Esophagus muscularis mucosa (tissue), 4 donors: ENCODE measurements at regions not wholly inside any gene's neighbourhood (a gene's known extent, or its start where the extent isn't known, plus 50 kb on each side); places are given as distances from the start of the nearest gene placed in this dataset.

Source experiments
- DNase-seq: peaks from one replicate; pipeline ENCODE4 v3.0.0-alpha.2; 2017; ENCODE audit errors: extremely low spot score
- H3K27ac ChIP-seq, 4 donors: fragments of 200-600 bp; sonication (generic); replicated peaks in 1 of 4; 1 replicate in 3 of 4; 2 replicates in 1 of 4; pipeline ENCODE4 v1.5.1; 2016 to 2019; ENCODE audit warnings: mild to moderate bottlenecking in 1 of 4
- H3K27me3 ChIP-seq, 4 donors: fragments of 200-600 bp; sonication (generic); one replicate each; pipeline versions ENCODE4 v1.5.1 to v1.6.0; 2016 to 2019
- H3K36me3 ChIP-seq, 4 donors: fragments of 200-600 bp; sonication (generic); one replicate each; pipeline ENCODE4 v1.5.1; 2016 to 2019
- H3K4me1 ChIP-seq, 4 donors: fragments of 200-600 bp; sonication (generic); one replicate each; pipeline ENCODE4 v1.5.1; 2016 to 2019
- H3K4me3 ChIP-seq, 4 donors: fragments of 200-600 bp; sonication (generic); 1 replicate in 2 of 4; 2 replicates in 2 of 4; pipeline ENCODE4 v1.5.1; 2016 to 2019; ENCODE audit warnings: mild to moderate bottlenecking in 4 of 4, moderate library complexity in 1 of 4
- H3K9me3 ChIP-seq, 4 donors: fragments of 200-600 bp; sonication (generic); 1 replicate in 3 of 4; 2 replicates in 1 of 4; pipeline ENCODE4 v1.5.1; 2016 to 2019
- EP300 ChIP-seq: sonication (generic); formaldehyde crosslinking; IDR thresholded peaks from one replicate; pipeline ENCODE4 v1.6.1; 2017; ENCODE audit warnings: antibody characterized with exemption
- POLR2A ChIP-seq: fragments of 450-650 bp; IDR thresholded peaks from one replicate; pipeline ENCODE4 v1.6.1; 2017; ENCODE audit warnings: antibody characterized with exemption, moderate library complexity, mild to moderate bottlenecking, low read depth
- POLR2AphosphoS5 ChIP-seq, 2 donors: sonication (generic); formaldehyde crosslinking; IDR thresholded peaks; one replicate each; pipeline ENCODE4 v1.6.1; 2017; ENCODE audit warnings: antibody characterized with exemption in 2 of 2
- whole genome bisulfite sequencing: methylation state at CpG from one replicate; pipeline ENCODE4 v1.1.5; 2018; 5-methylcytosine and 5-hydroxymethylcytosine counted together
- intact Hi-C: fragments of 100-400 bp; cut with DNase I; formaldehyde crosslinking; loops from one replicate; pipeline ENCODE4 v1.15.1; 2023
- TF ChIP-seq, protein P1 (sequence below), 3 experiments: fragments of 200-600 bp in 2 of 3; fragments of 450-650 bp in 1 of 3; sonication (generic) in 2 of 3; IDR thresholded peaks; one replicate each; pipeline ENCODE4 v1.5.1; 2017 to 2019; ENCODE audit warnings: antibody characterized with exemption in 3 of 3, mild to moderate bottlenecking in 2 of 3, moderate library complexity in 1 of 3

DNA sequence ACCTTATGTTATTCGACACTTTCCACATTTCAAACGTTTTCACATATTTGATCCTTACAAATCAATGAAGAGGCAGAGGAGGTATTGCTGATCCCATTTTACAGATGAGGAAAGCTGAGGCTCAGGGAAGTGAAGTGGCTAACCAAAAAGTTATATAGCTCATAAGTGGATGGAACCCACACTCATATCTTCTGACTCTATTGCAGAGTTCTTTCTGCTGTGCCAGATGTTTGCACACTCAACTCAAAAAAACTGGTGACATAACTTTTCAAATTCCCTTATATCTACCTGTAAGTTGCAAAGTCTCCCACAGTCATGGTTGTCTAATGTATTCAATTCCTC is 84.0 kb upstream of the SETMAR start:
- H3K27ac ChIP-seq = no peak overlapping the region
- no peak for DNase-seq
- H3K9me3 ChIP-seq = peaks cover 0 to 7% (median 2%) of the 10 kb centered on the region in 4 donors
- WGBS = 40% methylated on average over 2 of the region's 2 CpGs
- H3K4me3 ChIP-seq = no peak overlapping the region
- no peaks in the 10 kb centered on the region for H3K36me3 ChIP-seq
- intact Hi-C loops = no loop called here
- no peaks in the 10 kb centered on the region for H3K4me1 ChIP-seq
- TF ChIP-seq, protein P1, sequence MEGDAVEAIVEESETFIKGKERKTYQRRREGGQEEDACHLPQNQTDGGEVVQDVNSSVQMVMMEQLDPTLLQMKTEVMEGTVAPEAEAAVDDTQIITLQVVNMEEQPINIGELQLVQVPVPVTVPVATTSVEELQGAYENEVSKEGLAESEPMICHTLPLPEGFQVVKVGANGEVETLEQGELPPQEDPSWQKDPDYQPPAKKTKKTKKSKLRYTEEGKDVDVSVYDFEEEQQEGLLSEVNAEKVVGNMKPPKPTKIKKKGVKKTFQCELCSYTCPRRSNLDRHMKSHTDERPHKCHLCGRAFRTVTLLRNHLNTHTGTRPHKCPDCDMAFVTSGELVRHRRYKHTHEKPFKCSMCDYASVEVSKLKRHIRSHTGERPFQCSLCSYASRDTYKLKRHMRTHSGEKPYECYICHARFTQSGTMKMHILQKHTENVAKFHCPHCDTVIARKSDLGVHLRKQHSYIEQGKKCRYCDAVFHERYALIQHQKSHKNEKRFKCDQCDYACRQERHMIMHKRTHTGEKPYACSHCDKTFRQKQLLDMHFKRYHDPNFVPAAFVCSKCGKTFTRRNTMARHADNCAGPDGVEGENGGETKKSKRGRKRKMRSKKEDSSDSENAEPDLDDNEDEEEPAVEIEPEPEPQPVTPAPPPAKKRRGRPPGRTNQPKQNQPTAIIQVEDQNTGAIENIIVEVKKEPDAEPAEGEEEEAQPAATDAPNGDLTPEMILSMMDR (IDR thresholded peaks at IDR 0.05) = no peak
- TF ChIP-seq POLR2A = no peak
- TF ChIP-seq POLR2AphosphoS5 (IDR thresholded peaks at IDR 0.05) = no peak
- no peak for TF ChIP-seq EP300
- H3K27me3 ChIP-seq = no peaks in the 10 kb centered on the region

DNA sequence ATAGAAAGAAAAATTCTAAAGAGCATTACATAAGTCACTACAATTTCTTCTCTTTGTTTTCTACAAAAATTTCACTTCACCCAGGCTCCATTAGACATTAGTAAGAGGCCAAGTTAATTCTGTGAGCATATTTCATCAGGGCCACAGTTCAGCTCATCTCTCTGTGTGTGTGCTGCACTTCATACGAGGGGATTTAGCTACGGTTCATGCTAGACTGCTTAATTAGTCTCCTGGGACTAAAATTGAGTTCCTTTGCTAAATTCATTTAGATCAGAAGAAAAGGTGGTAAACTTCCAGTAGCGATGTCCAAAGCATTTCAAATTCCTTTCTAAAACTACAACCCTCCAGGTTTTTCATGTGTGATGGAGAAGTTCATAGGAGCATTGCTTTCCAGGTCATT is 83.1 kb upstream of the SETMAR start:
- peaks cover 0 to 7% (median 2%) of the 10 kb centered on the region in 4 donors for H3K9me3 ChIP-seq
- DNase-seq = no peak
- no peak for TF ChIP-seq POLR2A
- TF ChIP-seq, protein P1 (IDR thresholded peaks at IDR 0.05) = no peak
- TF ChIP-seq POLR2AphosphoS5 (IDR thresholded peaks at IDR 0.05) = no peak
- TF ChIP-seq EP300 = no peak
- no peak overlapping the region for H3K4me3 ChIP-seq
- 68% methylated on average over 3 of the region's 3 CpGs for WGBS
- no peaks in the 10 kb centered on the region for H3K36me3 ChIP-seq
- no peak overlapping the region for H3K27ac ChIP-seq
- H3K4me1 ChIP-seq = no peaks in the 10 kb centered on the region
- no peaks in the 10 kb centered on the region for H3K27me3 ChIP-seq
- intact Hi-C loops = no loop called here

DNA sequence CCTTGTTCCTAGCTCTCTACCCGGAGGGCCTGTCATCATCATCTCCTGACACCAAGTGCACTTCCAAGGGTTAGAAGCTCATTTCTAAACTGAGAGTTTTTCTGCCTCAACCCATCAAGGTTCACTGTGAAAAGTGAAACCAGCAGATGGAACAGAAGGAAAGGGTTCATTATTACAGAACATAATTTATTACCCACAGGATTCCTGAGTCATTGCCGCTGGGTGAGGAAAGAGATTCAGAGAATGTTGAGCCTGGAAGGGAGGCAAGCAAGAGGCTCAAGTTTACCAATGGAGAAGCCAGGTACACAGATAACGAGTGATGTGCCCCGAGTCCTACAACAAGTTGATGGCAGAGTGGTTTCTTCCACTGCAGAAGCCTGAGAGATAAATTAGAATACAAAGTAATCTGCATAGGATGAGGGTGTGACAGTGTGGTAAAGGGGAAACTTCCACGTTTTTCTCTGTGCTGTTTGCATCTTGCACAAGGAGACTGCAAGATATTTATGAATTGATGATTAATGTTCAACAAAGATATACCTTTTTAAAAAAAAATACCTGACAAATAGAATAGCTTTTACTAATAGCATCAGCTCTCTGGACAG is 80.5 kb upstream of the SETMAR start:
- Histone ChIP-seq H3K9me3 (no peaks in the 10 kb centered on the region), H3K4me3 (no peak overlapping the region), H3K27me3 (no peaks in the 10 kb centered on the region), H3K27ac (no peak overlapping the region), H3K4me1 (no peaks in the 10 kb centered on the region), H3K36me3 (no peaks in the 10 kb centered on the region)
- TF ChIP-seq, protein P1 (IDR thresholded peaks at IDR 0.05) = no peak
- TF ChIP-seq POLR2A (no peak), POLR2AphosphoS5 (IDR thresholded peaks at IDR 0.05) (no peak), EP300 (no peak)
- DNase-seq = no peak
- intact Hi-C loops = no loop called here
- 57% methylated on average over 5 of the region's 5 CpGs for WGBS

DNA sequence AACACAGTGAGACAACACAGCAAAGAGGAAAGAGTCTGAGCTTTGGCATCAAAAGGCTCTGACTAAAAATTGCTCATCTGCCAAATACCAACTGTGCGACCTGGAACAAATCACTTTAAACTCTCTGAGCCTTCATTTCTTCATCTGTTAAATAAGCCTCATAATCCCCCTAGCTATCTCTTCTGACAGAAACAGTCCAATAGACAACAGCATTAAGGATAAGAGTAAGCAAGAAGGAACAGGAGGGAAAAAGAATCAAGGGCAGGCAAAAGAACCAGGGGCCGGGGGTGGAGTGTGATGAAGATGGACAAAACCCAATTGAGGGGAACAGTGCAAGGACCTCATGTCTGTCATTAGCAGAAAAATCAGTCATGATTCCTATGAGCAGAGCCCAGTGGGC is 79.4 kb upstream of the SETMAR start:
- no peak for TF ChIP-seq POLR2AphosphoS5 (IDR thresholded peaks at IDR 0.05)
- TF ChIP-seq EP300 = no peak
- TF ChIP-seq, protein P1 (IDR thresholded peaks at IDR 0.05) = no peak
- TF ChIP-seq POLR2A = no peak
- no peaks in the 10 kb centered on the region for H3K4me1 ChIP-seq
- no peaks in the 10 kb centered on the region for H3K36me3 ChIP-seq
- no peak overlapping the region for H3K27ac ChIP-seq
- 76% methylated on average over 2 of the region's 2 CpGs for WGBS
- intact Hi-C loops = no loop called here
- H3K4me3 ChIP-seq = no peak overlapping the region
- no peak for DNase-seq
- no peaks in the 10 kb centered on the region for H3K9me3 ChIP-seq
- no peaks in the 10 kb centered on the region for H3K27me3 ChIP-seq

DNA sequence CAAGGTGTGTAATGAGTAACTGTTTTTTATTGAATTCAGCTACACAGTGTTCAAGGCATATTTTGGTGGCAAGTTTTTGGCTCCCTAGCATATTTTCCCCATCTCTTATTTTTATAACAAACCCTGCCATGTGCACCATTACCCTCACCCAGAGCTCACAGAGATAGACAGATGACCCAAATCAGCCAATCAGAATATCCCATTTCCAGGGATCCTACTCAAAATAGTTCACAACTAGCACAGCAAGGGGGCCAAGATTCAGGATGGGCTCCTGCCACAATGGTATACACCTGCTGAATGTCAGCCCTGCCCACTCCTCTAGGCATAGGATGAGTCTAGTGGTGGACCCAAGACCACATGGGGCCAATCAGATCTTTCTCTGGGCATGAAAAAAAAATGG is 78.8 kb upstream of the SETMAR start:
- Histone ChIP-seq H3K4me3 (no peak overlapping the region), H3K36me3 (no peaks in the 10 kb centered on the region), H3K9me3 (no peaks in the 10 kb centered on the region), H3K4me1 (no peaks in the 10 kb centered on the region), H3K27me3 (no peaks in the 10 kb centered on the region), H3K27ac (no peak overlapping the region)
- intact Hi-C loops = no loop called here
- TF ChIP-seq POLR2A = no peak
- TF ChIP-seq, protein P1 (IDR thresholded peaks at IDR 0.05) = no peak
- TF ChIP-seq POLR2AphosphoS5 (IDR thresholded peaks at IDR 0.05) = no peak
- TF ChIP-seq EP300 = no peak
- DNase-seq = no peak
